HG02938 (cell line): ENCODE measurements at regions not wholly inside any gene's neighbourhood (a gene's known extent, or its start where the extent isn't known, plus 50 kb on each side); places are given as distances from the start of the nearest gene placed in this dataset.

Experiments
- ATAC-seq: cut with Tn5 transposase; IDR thresholded peaks from one replicate; pipeline ENCODE4 v1.9.1; 2021; ENCODE audit warnings: mild to moderate bottlenecking, moderate library complexity; ENCODE audit not compliant: unreplicated experiment

DNA sequence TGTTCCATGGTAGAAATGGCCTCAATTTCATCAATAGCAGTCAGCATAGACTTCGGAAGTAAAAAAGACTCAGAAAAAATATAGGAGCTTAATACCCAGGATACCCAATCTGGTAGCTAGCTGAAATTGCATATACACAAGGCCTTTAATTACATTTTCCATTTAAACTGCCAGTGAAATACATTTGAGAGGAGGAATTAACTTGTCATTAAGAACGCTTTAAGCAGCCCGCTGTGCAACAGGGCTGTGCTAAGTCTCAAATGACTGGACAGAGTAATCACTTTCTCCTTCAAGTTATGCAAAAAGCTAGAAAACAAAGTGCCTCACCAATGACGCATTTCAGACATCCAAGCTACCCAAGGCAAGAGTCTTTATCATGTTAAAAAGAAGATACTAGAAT, 558.8 kb downstream of the MBD2 start:
- no peak for ATAC-seq

DNA sequence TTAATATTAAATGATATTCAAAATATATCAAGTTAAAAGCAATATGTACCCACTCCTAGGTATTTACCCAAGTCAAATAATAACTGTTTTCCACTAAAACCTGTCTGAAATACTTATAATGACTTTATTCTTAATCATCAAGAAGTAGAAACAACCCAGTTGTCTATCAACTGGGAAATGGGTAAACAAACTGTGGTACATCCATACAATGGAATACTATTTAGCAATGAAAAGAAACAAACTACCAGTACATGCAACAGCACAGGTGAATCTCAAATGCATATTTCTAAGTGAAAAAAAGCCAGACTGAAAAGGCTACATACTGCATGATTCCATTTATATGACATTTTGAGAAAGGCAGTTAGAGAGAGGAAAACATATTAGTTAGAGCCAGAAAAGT, 559.9 kb downstream of the MBD2 start:
- ATAC-seq: no peak

DNA sequence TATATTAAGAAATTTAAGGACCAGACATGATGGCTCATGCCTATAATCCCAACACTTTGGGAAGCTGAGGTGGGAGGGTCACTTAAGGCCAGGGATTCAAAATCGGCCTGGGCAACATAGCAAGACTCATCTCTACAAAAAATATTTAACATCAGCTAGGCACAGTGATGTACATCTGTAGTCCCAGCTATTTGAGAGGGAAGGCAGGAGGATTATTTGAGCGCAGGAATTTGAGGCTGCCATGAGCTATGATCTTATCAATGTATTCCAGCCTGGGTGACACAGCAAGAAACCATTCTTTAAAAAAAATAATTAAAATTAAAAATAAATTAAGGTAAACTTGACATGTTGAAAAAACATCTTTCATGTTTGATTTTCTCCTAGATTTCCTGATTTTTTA, 564.2 kb downstream of the MBD2 start:
- no peak for ATAC-seq

DNA sequence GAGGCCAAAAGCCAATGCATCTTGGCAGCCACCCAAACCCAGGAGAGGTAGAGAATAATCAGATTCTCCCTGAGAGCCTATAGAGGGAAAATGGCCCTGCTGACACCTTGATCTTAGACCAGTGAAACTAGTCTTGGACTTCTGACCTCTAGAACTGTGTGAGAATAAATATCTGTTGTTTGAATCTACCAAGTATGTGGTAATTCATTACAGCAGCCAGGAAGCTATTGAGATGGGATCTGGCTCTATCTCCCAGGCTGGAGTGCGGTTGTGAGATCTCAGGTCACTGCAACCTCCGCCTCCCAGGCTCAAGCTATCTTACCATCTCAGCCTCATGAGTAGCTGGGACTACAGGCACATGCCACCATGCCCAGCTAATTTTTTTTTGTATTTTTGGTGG, 567.2 kb downstream of the MBD2 start:
- ATAC-seq: no peak

DNA sequence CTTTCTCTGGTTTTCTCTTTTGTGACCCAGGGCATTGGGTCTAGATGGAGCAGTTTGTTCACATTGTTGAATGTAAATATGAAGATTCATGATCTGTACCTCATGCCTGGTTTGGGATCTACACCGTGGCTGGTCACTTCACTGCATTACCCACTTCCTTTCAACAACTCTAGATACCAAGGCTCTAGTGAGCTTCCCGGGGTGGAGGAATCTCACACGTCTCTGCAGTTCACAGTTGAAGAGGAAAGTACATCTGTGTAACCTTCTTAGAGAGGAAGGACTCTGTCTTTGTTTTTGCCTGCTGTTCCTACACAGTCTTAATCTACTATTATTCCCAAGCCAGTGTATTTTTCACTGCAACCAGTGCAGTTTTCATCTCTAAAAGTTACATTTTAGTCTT, 574.8 kb downstream of the MBD2 start:
- no peak for ATAC-seq

DNA sequence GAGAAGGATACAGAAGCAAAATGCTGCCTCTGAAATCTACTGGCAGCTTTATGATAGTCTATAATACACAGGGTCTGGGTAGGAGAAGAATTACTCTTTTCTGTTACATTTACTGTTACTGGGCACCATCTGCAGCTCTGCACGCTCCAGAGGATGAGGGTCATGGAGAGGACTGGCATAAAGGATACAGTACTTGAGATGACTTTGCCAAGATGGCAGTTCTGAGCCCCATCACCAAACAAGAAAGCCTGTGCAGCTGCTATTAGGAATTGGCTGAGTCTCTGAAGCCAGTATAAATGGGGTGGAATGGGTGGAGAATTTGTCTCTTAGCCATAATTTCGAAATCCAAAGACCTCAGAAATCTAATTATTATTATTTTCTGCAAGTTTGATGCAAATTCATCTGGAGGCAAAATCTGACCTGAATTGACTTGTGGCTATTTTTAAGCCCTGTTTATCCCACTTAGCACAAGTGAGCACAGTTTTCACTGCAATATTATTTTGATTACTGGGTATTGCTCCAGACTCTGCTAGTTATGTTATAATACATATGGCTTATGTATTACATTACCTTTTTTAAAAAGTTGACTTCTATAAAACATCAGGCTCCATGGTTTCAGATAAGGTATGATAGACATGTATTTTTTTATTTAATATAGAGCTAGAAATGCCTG, 579.5 kb downstream of the MBD2 start:
- no peak for ATAC-seq

DNA sequence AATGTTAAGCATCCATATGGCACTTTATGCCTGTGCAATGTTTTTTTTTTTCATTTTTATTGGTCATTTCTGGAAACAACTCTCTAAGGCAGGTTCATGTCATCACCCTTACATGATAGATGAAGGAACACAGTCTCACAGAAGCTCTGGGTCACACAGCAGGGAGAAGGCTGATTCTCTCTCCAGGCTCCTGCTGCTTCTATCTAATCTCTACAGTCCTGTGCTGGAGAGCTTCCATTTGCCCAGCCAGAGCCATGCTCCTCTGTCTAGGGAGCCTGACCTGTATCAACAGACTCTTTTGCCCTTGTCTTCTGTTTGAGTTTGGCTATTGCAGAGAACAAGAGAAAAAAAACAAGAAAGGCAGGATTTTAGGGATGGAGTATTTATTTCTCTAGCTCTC, 584.8 kb downstream of the MBD2 start:
- no peak for ATAC-seq

DNA sequence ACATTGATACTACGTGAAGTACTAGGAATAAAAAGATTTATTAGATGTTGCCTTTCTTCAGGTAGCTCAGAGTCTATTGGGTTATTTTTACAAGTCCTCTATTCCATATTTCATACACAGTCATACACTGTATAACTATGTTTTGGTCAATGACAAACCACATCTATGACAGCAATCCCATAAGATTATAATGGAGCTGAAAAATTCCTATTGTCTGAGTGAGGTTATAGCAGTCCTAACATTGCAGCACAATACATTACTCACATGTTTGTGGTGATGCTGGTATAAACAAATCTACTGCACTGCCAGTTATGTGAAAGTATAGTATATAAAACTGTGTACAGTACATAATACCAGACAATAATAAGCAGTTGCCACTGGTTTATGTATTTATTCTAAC, 595.1 kb downstream of the MBD2 start:
- ATAC-seq: no peak

DNA sequence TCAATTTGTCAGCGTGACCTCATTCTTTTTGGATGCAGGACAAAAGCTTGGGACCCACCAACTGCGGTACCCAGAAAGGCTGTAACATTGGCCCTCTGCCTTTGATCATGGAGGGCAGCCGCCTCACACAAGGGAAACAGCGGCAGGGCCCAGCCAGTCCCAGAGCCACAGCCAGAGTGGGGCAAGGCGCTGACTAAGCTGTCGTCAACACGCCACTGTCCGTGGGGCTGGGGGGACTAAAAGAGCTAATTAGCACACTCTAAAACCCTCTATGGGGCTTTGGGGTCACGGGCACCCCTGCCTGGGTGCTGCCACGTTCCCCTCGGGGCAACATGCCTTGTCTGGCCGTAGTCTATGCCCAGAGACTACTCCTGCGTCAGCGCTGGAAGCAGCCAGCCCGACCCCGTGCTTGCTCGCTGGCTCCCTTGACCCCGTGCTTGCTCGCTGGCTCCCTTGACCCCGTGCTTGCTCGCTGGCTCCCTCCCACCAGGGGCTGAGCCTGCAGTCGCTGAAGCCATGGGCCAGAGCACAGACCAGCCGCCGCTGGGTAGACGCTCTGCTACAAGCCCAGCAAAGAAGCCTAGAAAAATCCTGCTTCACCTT, 598.4 kb downstream of the MBD2 start:
- ATAC-seq: no peak

DNA sequence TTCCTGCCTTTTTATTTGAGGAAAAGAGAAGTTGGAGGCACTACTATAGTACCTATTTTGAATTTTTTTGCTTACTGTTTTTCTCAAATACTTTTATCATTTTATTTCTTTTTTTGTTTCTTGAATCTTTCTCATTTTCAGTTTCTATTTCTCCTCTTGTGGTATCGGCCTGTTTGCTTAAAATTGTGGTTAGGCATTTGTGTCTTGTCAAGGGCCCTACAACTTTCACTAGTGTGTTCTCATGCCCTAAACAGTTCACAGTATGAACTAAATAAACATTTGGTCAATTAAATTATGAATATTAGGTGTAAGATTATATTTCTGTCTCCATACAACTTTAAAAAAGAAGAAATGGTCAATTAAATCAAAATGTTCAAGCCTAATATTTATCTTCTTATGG, 613.5 kb downstream of the MBD2 start:
- no peak for ATAC-seq

DNA sequence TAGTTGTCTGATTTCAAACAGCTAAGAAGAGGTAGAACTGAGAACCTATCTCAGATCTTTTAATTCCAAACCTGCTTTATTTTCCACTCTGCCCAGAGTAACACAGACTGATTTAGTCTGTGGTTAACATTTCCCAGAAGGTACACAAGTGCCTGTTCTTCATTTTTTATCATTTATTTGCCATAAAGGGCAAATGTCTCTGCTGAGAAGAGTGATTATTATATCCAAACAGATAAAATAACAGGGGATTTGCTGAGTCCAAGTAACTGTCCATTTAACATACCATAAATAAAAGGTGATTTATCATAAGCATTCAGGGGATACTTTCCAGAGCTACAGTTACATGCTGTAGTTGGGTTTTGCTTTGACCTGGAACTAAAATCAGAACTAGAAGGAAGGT, 617.7 kb downstream of the MBD2 start:
- ATAC-seq: no peak

DNA sequence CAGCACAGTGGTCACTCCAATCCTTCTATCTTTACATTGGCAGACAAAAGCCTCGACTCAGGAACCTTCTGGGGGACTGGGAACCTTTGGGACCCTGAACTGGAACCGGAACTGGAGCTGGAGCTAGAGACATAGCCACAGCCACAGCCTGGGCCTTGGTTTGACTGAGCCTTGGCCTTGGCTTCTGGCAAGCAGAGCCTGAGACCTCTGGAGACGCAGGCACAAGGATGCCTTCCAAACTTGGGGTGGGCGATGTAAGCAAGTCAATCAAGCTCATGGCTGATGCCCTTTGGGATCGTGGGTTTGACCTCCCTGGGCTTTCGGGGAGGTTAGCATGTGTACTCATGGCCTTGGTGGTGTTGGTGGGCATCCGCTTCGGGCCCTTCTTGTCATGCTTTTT, 619.3 kb downstream of the MBD2 start:
- ATAC-seq: no peak

DNA sequence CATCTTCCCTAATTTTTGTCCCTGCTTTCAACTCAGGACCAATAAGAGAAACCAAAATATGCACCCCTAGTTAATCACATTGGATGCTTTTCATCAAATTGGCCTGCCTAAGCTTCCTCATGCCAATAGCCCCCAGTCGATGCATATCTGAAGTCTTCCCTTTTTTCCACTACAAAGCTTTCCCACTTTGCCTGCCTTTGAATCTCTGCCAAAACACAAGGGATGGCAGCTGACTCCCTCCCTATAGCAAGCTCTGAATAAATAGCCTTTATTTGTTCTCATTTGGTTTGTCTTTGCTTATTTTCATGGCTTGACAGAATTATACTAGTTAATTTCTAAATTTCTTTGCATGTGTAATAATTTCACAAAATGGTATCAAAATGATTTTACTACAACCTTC, 621.2 kb downstream of the MBD2 start:
- ATAC-seq: no peak

DNA sequence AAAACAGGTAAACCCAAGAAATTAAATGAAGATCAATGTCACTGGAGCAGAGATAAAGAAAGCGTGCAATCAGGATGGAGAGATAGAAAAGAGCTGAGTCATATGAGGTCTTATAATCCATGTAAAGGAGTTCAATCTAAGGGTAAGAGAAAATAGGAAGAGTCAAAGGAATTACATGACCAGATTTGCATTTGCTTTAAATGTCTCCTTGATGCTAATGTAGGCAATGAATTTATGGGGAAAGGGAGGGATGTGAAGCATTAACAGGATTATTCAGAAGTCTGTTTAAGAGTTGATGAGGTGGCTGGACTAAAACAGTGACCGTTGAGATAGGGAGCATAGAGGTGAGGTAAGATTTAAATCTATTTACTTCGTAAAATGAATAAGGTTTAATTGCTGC, 623.1 kb downstream of the MBD2 start:
- no peak for ATAC-seq

DNA sequence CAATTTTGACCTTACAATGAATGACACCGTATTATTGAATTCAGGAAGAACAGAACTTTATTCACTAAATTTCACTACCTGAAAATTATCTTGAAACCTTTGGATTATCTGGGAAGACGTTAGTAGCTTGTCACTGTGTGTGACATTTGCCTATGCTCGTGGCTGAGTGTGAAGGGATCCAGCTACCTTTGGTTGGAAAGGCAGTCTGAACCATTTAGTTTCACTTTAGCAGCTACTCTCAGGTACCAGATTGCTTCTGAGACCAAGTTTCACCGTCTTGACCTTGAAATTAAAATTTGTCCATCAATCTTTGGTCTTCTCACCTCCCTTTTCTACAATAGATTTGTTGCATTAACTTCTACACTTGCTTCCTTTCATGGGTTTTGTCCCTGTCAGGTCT, 637.5 kb downstream of the MBD2 start:
- no peak for ATAC-seq
